ENCODE measurements at regions not wholly inside any gene's neighbourhood (a gene's known extent, or its start where the extent isn't known, plus 50 kb on each side); places are given as distances from the start of the nearest gene placed in this dataset.
"Not testable (repeated sequence)": the region's sequence is repeated elsewhere in the genome, so short reads cannot be mapped to it uniquely, and the experiment has no call there.

GRCh38 chr22:49519117-49519737 is 308.4 kb downstream of the BRD1 start:
- DNase-seq, result no peak

GRCh38 chr22:49518436-49518970 is 309.2 kb downstream of the BRD1 start:
- no peak for DNase-seq

- no peak for DNase-seq
Observed at GRCh38 chr22:49517667-49518185, 309.9 kb downstream of the BRD1 start.

GRCh38 chr22:49517211-49517610 is 310.5 kb downstream of the BRD1 start:
- no peak for DNase-seq

GRCh38 chr22:49515475-49515874 is 312.2 kb downstream of the BRD1 start:
- DNase-seq, result no peak

GRCh38 chr22:49514641-49515040 is 313.0 kb downstream of the BRD1 start:
- DNase-seq, result no peak

- no peak for DNase-seq
Observed at GRCh38 chr22:49514211-49514610, 313.5 kb downstream of the BRD1 start.

GRCh38 chr22:49513358-49513851 is 314.3 kb downstream of the BRD1 start:
- no peak for DNase-seq

GRCh38 chr22:49512487-49513165 is 315.0 kb downstream of the BRD1 start:
- DNase-seq, result no peak

- DNase-seq, result not testable (repeated sequence)
Observed at GRCh38 chr22:49511393-49512189, 316.1 kb downstream of the BRD1 start.

- no peak for DNase-seq
Observed at GRCh38 chr22:49510718-49511117, 317.0 kb downstream of the BRD1 start.

- DNase-seq, result no peak
Observed at GRCh38 chr22:49509016-49509415, 318.7 kb downstream of the BRD1 start.

- DNase-seq, result no peak
Observed at GRCh38 chr22:49508561-49508960, 319.1 kb downstream of the BRD1 start.

- DNase-seq, result no peak
Observed at GRCh38 chr22:49507607-49508292, 319.9 kb downstream of the BRD1 start.

- no peak for DNase-seq
Observed at GRCh38 chr22:49506010-49506400, 321.7 kb downstream of the BRD1 start.

- no peak for DNase-seq
Observed at GRCh38 chr22:49505337-49506009, 322.2 kb downstream of the BRD1 start.

GRCh38 chr22:49503896-49504521 is 323.7 kb downstream of the BRD1 start:
- no peak for DNase-seq

GRCh38 chr22:49503321-49503720 is 324.4 kb downstream of the BRD1 start:
- DNase-seq, result no peak

- no peak for DNase-seq
Observed at GRCh38 chr22:49502126-49502826, 325.4 kb downstream of the BRD1 start.

- DNase-seq, result no peak
Observed at GRCh38 chr22:49500942-49501395, 326.7 kb downstream of the BRD1 start.

GRCh38 chr22:49500076-49500460 is 327.6 kb downstream of the BRD1 start:
- DNase-seq, result no peak

All from activated naive CD4-positive, alpha-beta T cell treated with anti-CD3 and anti-CD28 coated beads, Interleukin-2, amount 50 U/mL, for 16 hours (primary cell).